ENCODE measurements at regions not wholly inside any gene's neighbourhood (a gene's known extent, or its start where the extent isn't known, plus 50 kb on each side); places are given as distances from the start of the nearest gene placed in this dataset.

- CTCF ChIA-PET = interaction anchor here (1.4 to 1.6 kb wide), 2 partner anchors 9 to 52 kb away, joined by 7 to 10 read pairs; no protein-coding TSS in a partner anchor
- peaks cover 85% of the 10 kb centered on the region for H3K27me3 Mint-ChIP-seq (ENCODE audit: insufficient read depth, unreplicated experiment)
- TF ChIP-seq CTCF (IDR thresholded peaks at IDR 0.05; ENCODE audit: unreplicated experiment) = no peak
- no peaks in the 10 kb centered on the region for H3K9me3 Mint-ChIP-seq (ENCODE audit: unreplicated experiment)
- BruUV-seq (replicated peaks) = no TSS peak
- intact Hi-C loops (cut with micrococcal nuclease) = loop anchor here (10.0 kb wide), 1 partner anchor 145 kb away; the partner anchor contains the start of gene ETS2
- H3K4me3 Mint-ChIP-seq (ENCODE audit: unreplicated experiment) = no peak overlapping the region
- no peak for DNase-seq (ENCODE audit: unreplicated experiment)
- H3K36me3 Mint-ChIP-seq (ENCODE audit: insufficient read depth, unreplicated experiment) = peaks cover 4% of the 10 kb centered on the region
- H3K4me1 Mint-ChIP-seq (ENCODE audit: insufficient read depth, unreplicated experiment) = no peaks in the 10 kb centered on the region
- POLR2A ChIA-PET = no interaction called here
- no peak overlapping the region for H3K27ac Mint-ChIP-seq (ENCODE audit: low read depth, unreplicated experiment)
These were observed 145.8 kb upstream of the ETS2 start for GRCh38 chr21:38659936-38660332.

GRCh38 chr21:38660333-38661196 is 145.2 kb upstream of the ETS2 start:
- POLR2A ChIA-PET = no interaction called here
- H3K9me3 Mint-ChIP-seq (ENCODE audit: unreplicated experiment) = no peaks in the 10 kb centered on the region
- H3K4me1 Mint-ChIP-seq (ENCODE audit: insufficient read depth, unreplicated experiment) = no peaks in the 10 kb centered on the region
- intact Hi-C loops (cut with micrococcal nuclease) = loop anchor here (10.0 kb wide), 1 partner anchor 144 kb away; the partner anchor contains the start of gene ETS2
- peaks cover 81% of the 10 kb centered on the region for H3K27me3 Mint-ChIP-seq (ENCODE audit: insufficient read depth, unreplicated experiment)
- CTCF ChIA-PET = interaction anchor here (1.6 kb wide), 1 partner anchor 8 kb away, joined by 10 read pairs; no protein-coding TSS in a partner anchor
- peaks cover 4% of the 10 kb centered on the region for H3K36me3 Mint-ChIP-seq (ENCODE audit: insufficient read depth, unreplicated experiment)
- H3K27ac Mint-ChIP-seq (ENCODE audit: low read depth, unreplicated experiment) = no peak overlapping the region
- no peak for TF ChIP-seq CTCF (IDR thresholded peaks at IDR 0.05; ENCODE audit: unreplicated experiment)
- no peak for DNase-seq (ENCODE audit: unreplicated experiment)
- no TSS peak for BruUV-seq (replicated peaks)
- no peak overlapping the region for H3K4me3 Mint-ChIP-seq (ENCODE audit: unreplicated experiment)

- no peak for DNase-seq (ENCODE audit: unreplicated experiment)
- peaks cover 4% of the 10 kb centered on the region for H3K36me3 Mint-ChIP-seq (ENCODE audit: insufficient read depth, unreplicated experiment)
- H3K27me3 Mint-ChIP-seq (ENCODE audit: insufficient read depth, unreplicated experiment) = peaks cover 78% of the 10 kb centered on the region
- no peaks in the 10 kb centered on the region for H3K9me3 Mint-ChIP-seq (ENCODE audit: unreplicated experiment)
- no TSS peak for BruUV-seq (replicated peaks)
- TF ChIP-seq CTCF (IDR thresholded peaks at IDR 0.05; ENCODE audit: unreplicated experiment) = no peak
- H3K27ac Mint-ChIP-seq (ENCODE audit: low read depth, unreplicated experiment) = no peak overlapping the region
- intact Hi-C loops (cut with micrococcal nuclease) = loop anchor here (10.0 kb wide), 1 partner anchor 143 kb away; the partner anchor contains the start of gene ETS2
- CTCF ChIA-PET = no interaction called here
- POLR2A ChIA-PET = no interaction called here
- H3K4me3 Mint-ChIP-seq (ENCODE audit: unreplicated experiment) = no peak overlapping the region
- H3K4me1 Mint-ChIP-seq (ENCODE audit: insufficient read depth, unreplicated experiment) = no peaks in the 10 kb centered on the region
These were observed 144.4 kb upstream of the ETS2 start for GRCh38 chr21:38661197-38661871.

GRCh38 chr21:38661889-38662568 is 143.7 kb upstream of the ETS2 start:
- no peaks in the 10 kb centered on the region for H3K9me3 Mint-ChIP-seq (ENCODE audit: unreplicated experiment)
- H3K27me3 Mint-ChIP-seq (ENCODE audit: insufficient read depth, unreplicated experiment) = peaks cover 78% of the 10 kb centered on the region
- POLR2A ChIA-PET = no interaction called here
- no peak overlapping the region for H3K27ac Mint-ChIP-seq (ENCODE audit: low read depth, unreplicated experiment)
- intact Hi-C loops (cut with micrococcal nuclease) = loop anchor here (10.0 kb wide), 1 partner anchor 143 kb away; the partner anchor contains the start of gene ETS2
- H3K4me1 Mint-ChIP-seq (ENCODE audit: insufficient read depth, unreplicated experiment) = no peaks in the 10 kb centered on the region
- DNase-seq (ENCODE audit: unreplicated experiment) = no peak
- BruUV-seq (replicated peaks) = no TSS peak
- H3K4me3 Mint-ChIP-seq (ENCODE audit: unreplicated experiment) = no peak overlapping the region
- TF ChIP-seq CTCF (IDR thresholded peaks at IDR 0.05; ENCODE audit: unreplicated experiment) = no peak
- peaks cover 4% of the 10 kb centered on the region for H3K36me3 Mint-ChIP-seq (ENCODE audit: insufficient read depth, unreplicated experiment)
- CTCF ChIA-PET = interaction anchor here (0.7 kb wide), 2 partner anchors 83 to 627 kb away, joined by 3 read pairs; no protein-coding TSS in a partner anchor

Data from MCF 10A (cell line).